ENCODE measurements at regions not wholly inside any gene's neighbourhood (a gene's known extent, or its start where the extent isn't known, plus 50 kb on each side); places are given as distances from the start of the nearest gene placed in this dataset.

DNA sequence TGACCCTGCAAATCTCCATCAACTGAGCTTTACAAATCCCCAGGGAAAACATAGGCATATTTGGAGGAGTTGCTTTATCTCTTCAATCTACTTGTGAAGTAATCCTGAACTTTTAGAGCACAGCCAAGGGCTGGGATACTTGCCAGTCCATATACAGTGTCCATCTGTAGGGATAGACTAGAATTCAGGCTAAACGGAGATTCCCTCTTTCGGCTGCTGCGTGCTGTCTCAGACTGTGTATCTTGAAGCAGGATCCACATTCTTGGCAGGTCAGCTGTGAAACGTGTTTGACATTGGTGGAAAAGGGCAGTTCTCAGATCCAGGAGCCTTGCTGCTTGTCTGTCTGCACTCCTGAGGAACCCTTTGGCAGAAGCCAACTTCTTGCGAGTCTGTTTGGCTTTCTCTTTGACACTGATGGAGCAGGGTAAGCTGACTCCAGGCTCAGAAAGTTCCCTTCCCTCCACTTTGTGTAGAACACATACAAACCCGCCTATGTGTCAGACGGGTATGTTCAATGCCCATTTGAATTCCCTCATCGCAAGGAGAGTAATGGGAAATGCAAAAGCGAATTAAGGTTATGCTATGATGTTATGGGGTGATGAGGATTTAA is 221.8 kb downstream of the MAP2K4 start:
- Histone ChIP-seq H3K27me3 (ENCODE audit: control insufficient read depth, insufficient read depth, low read length) (no peaks in the 10 kb centered on the region), H3K4me3 (ENCODE audit: low read depth, low read length) (no peak overlapping the region), H3K36me3 (ENCODE audit: control insufficient read depth, insufficient read depth, low read length) (no peaks in the 10 kb centered on the region)
- ChIA-PET POLR2A (no interaction called here), CTCF (no interaction called here)
- TF ChIP-seq, protein P1, sequence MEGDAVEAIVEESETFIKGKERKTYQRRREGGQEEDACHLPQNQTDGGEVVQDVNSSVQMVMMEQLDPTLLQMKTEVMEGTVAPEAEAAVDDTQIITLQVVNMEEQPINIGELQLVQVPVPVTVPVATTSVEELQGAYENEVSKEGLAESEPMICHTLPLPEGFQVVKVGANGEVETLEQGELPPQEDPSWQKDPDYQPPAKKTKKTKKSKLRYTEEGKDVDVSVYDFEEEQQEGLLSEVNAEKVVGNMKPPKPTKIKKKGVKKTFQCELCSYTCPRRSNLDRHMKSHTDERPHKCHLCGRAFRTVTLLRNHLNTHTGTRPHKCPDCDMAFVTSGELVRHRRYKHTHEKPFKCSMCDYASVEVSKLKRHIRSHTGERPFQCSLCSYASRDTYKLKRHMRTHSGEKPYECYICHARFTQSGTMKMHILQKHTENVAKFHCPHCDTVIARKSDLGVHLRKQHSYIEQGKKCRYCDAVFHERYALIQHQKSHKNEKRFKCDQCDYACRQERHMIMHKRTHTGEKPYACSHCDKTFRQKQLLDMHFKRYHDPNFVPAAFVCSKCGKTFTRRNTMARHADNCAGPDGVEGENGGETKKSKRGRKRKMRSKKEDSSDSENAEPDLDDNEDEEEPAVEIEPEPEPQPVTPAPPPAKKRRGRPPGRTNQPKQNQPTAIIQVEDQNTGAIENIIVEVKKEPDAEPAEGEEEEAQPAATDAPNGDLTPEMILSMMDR (IDR thresholded peaks at IDR 0.05; ENCODE audit: insufficient read depth, low read depth, low read length), result no peak
- DNase-seq (ENCODE audit: low read depth), result no peak

DNA sequence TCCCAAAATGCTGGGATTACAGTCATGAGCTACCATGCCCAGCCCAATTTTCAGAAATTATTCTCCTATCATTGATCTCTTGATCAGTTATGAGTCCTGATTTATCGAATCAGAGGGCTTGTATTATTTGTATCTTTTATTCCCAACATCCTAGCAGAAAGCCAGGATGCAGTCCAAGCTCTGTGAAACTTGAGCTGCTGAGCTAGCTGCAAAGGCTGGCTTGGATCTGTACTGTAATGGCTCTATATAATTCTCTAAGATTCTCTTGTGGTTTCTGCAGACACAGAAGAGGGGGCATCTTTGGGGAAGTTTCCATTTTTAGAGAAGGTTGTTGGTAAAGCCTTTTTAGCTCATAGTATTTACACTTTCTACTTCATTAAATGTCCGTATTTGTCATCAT is 227.1 kb downstream of the MAP2K4 start:
- no peak for DNase-seq (ENCODE audit: low read depth)
- no peak overlapping the region for H3K4me3 ChIP-seq (ENCODE audit: low read depth, low read length)
- CTCF ChIA-PET, result interaction anchor here (0.8 to 1.6 kb wide), 2 partner anchors 327 to 420 kb away, joined by 3 to 5 read pairs; no protein-coding TSS in a partner anchor
- POLR2A ChIA-PET, result no interaction called here
- H3K36me3 ChIP-seq (ENCODE audit: control insufficient read depth, insufficient read depth, low read length), result no peaks in the 10 kb centered on the region
- TF ChIP-seq, protein P1 (IDR thresholded peaks at IDR 0.05; ENCODE audit: insufficient read depth, low read depth, low read length), result no peak
- no peaks in the 10 kb centered on the region; the same call in 1 of the 2 replicates for H3K27me3 ChIP-seq (ENCODE audit: control insufficient read depth, insufficient read depth, low read length)

DNA sequence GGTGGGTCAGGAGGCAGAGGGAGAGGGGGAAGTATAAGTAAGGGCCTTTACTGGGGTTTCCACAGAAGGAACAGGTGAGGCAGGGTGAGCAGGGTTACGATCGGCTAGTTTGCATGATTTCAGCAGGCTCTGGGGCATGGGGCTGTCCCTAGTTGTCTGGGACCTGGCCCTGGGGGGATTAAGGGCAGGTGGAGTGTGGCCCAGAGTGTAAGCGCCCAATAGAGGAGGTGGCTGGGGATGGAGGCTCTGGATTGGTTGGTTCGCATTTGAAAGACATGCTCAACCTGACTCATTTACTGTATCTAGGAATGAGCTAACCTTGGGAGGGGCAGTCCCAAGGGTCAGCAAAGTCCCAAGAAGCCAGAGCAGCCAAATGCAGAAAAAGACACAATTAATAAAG is 230.3 kb downstream of the MAP2K4 start:
- CTCF ChIA-PET, result interaction anchor here (0.5 to 1.4 kb wide), 3 partner anchors 296 to 779 kb away, joined by 3 to 5 read pairs (median 3); no protein-coding TSS in a partner anchor

DNA sequence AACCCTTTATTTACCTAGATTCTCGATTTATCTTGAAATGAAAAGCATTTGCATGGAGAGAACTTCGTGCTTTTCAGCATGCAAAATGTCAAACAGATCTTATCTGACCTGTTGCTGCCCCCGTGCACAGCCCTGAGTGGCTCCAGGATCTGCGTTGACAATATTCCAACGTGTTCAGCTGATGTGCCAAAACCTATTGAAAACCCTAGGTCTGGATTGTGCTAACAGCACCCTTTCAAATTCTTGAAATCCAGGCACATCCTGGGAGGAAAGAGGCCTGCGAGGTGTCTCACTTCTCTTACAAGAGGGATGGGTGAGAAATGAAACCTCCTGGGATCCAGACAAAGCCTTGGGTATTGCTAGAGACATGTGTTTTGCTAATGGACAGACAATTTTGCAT is 231.8 kb downstream of the MAP2K4 start:
- ChIA-PET POLR2A (no interaction called here), CTCF (interaction anchor here (1.0 to 8.1 kb wide), 3 partner anchors 21 to 750 kb away, joined by 3 to 100 read pairs (median 5); partner anchors contain the start of gene MYOCD)
- no peaks in the 10 kb centered on the region for H3K36me3 ChIP-seq (ENCODE audit: control insufficient read depth, insufficient read depth, low read length)
- no peak for DNase-seq (ENCODE audit: low read depth)
- no peaks in the 10 kb centered on the region; the same call in none of the 2 replicates for H3K27me3 ChIP-seq (ENCODE audit: control insufficient read depth, insufficient read depth, low read length)
- H3K4me3 ChIP-seq (ENCODE audit: low read depth, low read length), result no peak overlapping the region
- TF ChIP-seq, protein P1 (IDR thresholded peaks at IDR 0.05; ENCODE audit: insufficient read depth, low read depth, low read length), result no peak

More for the DNA sequence above, 230.3 kb downstream of the MAP2K4 start:
- H3K36me3 ChIP-seq (ENCODE audit: control insufficient read depth, insufficient read depth, low read length), result no peaks in the 10 kb centered on the region
- POLR2A ChIA-PET, result no interaction called here
- H3K27me3 ChIP-seq (ENCODE audit: control insufficient read depth, insufficient read depth, low read length), result no peaks in the 10 kb centered on the region; the same call in none of the 2 replicates
- TF ChIP-seq, protein P1 (IDR thresholded peaks at IDR 0.05; ENCODE audit: insufficient read depth, low read depth, low read length), result no peak
- DNase-seq (ENCODE audit: low read depth), result no peak
- H3K4me3 ChIP-seq (ENCODE audit: low read depth, low read length), result no peak overlapping the region

DNA sequence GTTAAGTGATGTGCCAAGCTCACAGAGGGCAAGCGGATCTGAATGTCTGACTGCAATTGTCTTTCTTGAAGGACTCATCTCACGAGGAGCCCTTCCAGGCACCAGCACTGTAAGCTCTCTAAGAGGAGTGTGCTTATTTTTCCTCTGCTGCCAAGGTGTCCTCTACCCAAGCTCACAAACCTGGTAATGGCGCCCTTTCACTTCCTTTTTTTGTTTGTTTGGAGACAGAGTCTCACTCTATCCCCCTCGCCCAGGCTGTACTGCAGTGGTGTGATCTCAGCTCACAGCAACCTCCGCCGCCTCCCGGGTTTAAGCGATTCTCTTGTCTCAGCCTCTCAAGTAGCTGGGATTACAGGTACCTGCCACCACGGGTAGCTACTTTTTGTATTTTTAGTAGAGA is 233.8 kb downstream of the MAP2K4 start:
- TF ChIP-seq, protein P1 (IDR thresholded peaks at IDR 0.05; ENCODE audit: insufficient read depth, low read depth, low read length), result no peak
- H3K4me3 ChIP-seq (ENCODE audit: low read depth, low read length), result no peak overlapping the region
- DNase-seq (ENCODE audit: low read depth), result no peak
- ChIA-PET CTCF (interaction anchor here (0.6 to 8.1 kb wide), 6 partner anchors 15 to 581 kb away, joined by 3 to 100 read pairs (median 10); partner anchors contain the start of gene MYOCD), POLR2A (no interaction called here)
- no peaks in the 10 kb centered on the region for H3K36me3 ChIP-seq (ENCODE audit: control insufficient read depth, insufficient read depth, low read length)
- no peaks in the 10 kb centered on the region; the same call in 1 of the 2 replicates for H3K27me3 ChIP-seq (ENCODE audit: control insufficient read depth, insufficient read depth, low read length)

All from BJ (cell line).